Common myeloid progenitor, CD34-positive (primary cell): ENCODE measurements at regions not wholly inside any gene's neighbourhood (a gene's known extent, or its start where the extent isn't known, plus 50 kb on each side); places are given as distances from the start of the nearest gene placed in this dataset.

Source experiments
- CTCF ChIA-PET: fragments of 350-600 bp; sonication (Branson Sonifier 250); formaldehyde crosslinking; loops from one replicate; lab custom pipeline; 2021; ENCODE audit warnings: antibody characterized with exemption; lab: Charles Lee
- POLR2A ChIA-PET: fragments of 350-600 bp; sonication (Branson Sonifier 250); formaldehyde crosslinking; loops from one replicate; lab custom pipeline; 2021; ENCODE audit warnings: antibody characterized with exemption; lab: Charles Lee
- DNase-seq, 3 donors: peaks; one replicate each; pipeline versions ENCODE4 v3.0.0 to v3.0.0-alpha.2; 2013
- H3K27ac ChIP-seq, 2 experiments: 1 replicate in 1 of 2; 2 replicates in 1 of 2; pipeline ENCODE4 v1.7.0; 2013; ENCODE audit warnings: inconsistent platforms in 2 of 2, low read length in 2 of 2, mild to moderate bottlenecking in 2 of 2, low read depth in 1 of 2, moderate library complexity in 1 of 2; ENCODE audit not compliant: severe bottlenecking in 2 of 2, insufficient read depth in 1 of 2, poor library complexity in 1 of 2
- H3K27me3 ChIP-seq, 5 experiments: replicated peaks in 2 of 5; 1 replicate in 3 of 5; 2 replicates in 2 of 5; pipeline versions ENCODE4 v1.6.1 to v1.7.0; 2013; ENCODE audit warnings: low read length in 4 of 5, mild to moderate bottlenecking in 2 of 5, moderate library complexity in 2 of 5, inconsistent platforms in 1 of 5; ENCODE audit not compliant: insufficient read depth in 5 of 5, control insufficient read depth in 4 of 5
- H3K36me3 ChIP-seq, 4 experiments: 1 replicate in 2 of 4; 2 replicates in 2 of 4; pipeline versions ENCODE4 v1.6.1 to v1.7.0; 2013; ENCODE audit warnings: low read length in 3 of 4, control low read depth in 1 of 4, mild to moderate bottlenecking in 1 of 4; ENCODE audit not compliant: control insufficient read depth in 4 of 4, insufficient read depth in 4 of 4
- H3K4me1 ChIP-seq, 4 experiments: 1 replicate in 3 of 4; 2 replicates in 1 of 4; pipeline versions ENCODE4 v1.6.1 to v1.7.1; 2013; ENCODE audit warnings: low read length in 3 of 4, mild to moderate bottlenecking in 3 of 4, control low read depth in 1 of 4, inconsistent platforms in 1 of 4, moderate library complexity in 1 of 4; ENCODE audit not compliant: control insufficient read depth in 4 of 4, insufficient read depth in 4 of 4; ENCODE audit errors: control extremely low read depth in 1 of 4
- H3K4me3 ChIP-seq, 7 experiments: 1 replicate in 4 of 7; 2 replicates in 3 of 7; pipeline versions ENCODE4 v1.5.1 to v1.7.0; 2013; ENCODE audit warnings: mild to moderate bottlenecking in 7 of 7, low read length in 6 of 7, moderate library complexity in 6 of 7, inconsistent platforms in 2 of 7, low read depth in 2 of 7, control low read depth in 1 of 7; ENCODE audit not compliant: insufficient read depth in 4 of 7, control insufficient read depth in 1 of 7; ENCODE audit errors: extremely low read depth in 1 of 7
- H3K9me3 ChIP-seq, 5 experiments: 1 replicate in 4 of 5; 2 replicates in 1 of 5; pipeline versions ENCODE4 v1.6.1 to v1.7.1; 2013; ENCODE audit warnings: low read length in 4 of 5, mild to moderate bottlenecking in 2 of 5, inconsistent platforms in 1 of 5, low read depth in 1 of 5, moderate library complexity in 1 of 5; ENCODE audit not compliant: control insufficient read depth in 4 of 5, insufficient read depth in 2 of 5; ENCODE audit errors: control extremely low read depth in 1 of 5
- WGBS: methylation state at CpG from one replicate; pipeline ENCODE4 v1.1.5; 2013; ENCODE audit not compliant: insufficient coverage; 5-methylcytosine and 5-hydroxymethylcytosine counted together

DNA sequence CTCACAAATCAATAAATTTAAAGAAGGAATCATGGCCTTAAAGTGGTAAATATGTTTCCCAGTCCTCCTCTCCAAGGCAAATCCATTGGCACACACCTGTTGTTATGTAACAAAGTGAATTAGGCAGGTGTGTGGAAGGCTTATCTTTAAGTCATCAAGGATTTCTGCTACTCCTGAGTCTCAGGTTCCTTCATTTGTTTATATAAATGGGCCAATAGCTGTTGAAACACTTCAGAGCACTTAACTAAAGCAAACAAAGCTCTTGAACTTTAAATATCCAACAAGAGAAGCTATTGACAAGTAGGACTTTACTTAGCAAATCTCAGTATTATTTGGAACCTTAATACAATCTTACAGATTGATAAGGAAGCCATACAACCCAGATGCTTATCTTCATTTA is 99.3 kb upstream of the ESRRG start:
- Histone ChIP-seq H3K27me3 (no peaks in the 10 kb centered on the region), H3K4me3 (no peak overlapping the region), H3K27ac (no peak overlapping the region), H3K4me1 (no peaks in the 10 kb centered on the region), H3K9me3 (no peaks in the 10 kb centered on the region), H3K36me3 (no peaks in the 10 kb centered on the region)
- no peak for DNase-seq
- POLR2A ChIA-PET, result no interaction called here
- CTCF ChIA-PET, result interaction anchor here (0.5 kb wide), 1 partner anchor 39 kb away, joined by 3 read pairs; no protein-coding TSS in a partner anchor

GRCh38 chr1:216820345-216820744 is 97.1 kb upstream of the ESRRG start:
- no peak overlapping the region for H3K4me3 ChIP-seq
- no peaks in the 10 kb centered on the region for H3K4me1 ChIP-seq
- H3K27ac ChIP-seq, result no peak overlapping the region
- CTCF ChIA-PET, result no interaction called here
- no peak for DNase-seq
- H3K36me3 ChIP-seq, result no peaks in the 10 kb centered on the region
- POLR2A ChIA-PET, result no interaction called here
- 95% methylated on average over 2 of the region's 3 CpGs for WGBS
- no peaks in the 10 kb centered on the region for H3K27me3 ChIP-seq
- H3K9me3 ChIP-seq, result no peaks in the 10 kb centered on the region

DNA sequence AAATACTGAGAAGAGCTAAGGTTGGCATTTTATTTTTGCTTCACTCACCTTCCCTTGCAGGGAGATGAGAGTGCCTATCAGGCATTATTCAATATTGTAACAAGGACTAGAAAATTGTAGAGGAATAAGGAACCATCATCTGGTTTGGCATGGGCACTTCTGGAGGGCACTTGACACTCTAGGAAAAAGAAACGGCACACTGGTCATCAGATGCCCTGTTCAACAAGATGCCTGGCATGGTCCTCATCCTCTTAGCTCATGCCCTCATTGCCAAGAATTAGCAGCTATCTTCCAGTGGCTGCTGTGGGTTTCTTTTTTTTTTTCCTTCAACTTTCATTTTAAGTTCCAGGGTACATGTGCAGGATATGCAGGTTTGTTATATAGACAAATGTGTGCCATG is 95.1 kb upstream of the ESRRG start:
- 83% methylated on average over 1 of the region's 1 CpG for WGBS
- Histone ChIP-seq H3K27ac (no peak overlapping the region), H3K27me3 (no peaks in the 10 kb centered on the region), H3K4me1 (no peaks in the 10 kb centered on the region), H3K4me3 (no peak overlapping the region), H3K9me3 (no peaks in the 10 kb centered on the region), H3K36me3 (no peaks in the 10 kb centered on the region)
- no peak for DNase-seq
- POLR2A ChIA-PET, result no interaction called here
- CTCF ChIA-PET, result interaction anchor here (0.6 kb wide), 1 partner anchor 175 kb away, joined by 3 read pairs; no protein-coding TSS in a partner anchor

DNA sequence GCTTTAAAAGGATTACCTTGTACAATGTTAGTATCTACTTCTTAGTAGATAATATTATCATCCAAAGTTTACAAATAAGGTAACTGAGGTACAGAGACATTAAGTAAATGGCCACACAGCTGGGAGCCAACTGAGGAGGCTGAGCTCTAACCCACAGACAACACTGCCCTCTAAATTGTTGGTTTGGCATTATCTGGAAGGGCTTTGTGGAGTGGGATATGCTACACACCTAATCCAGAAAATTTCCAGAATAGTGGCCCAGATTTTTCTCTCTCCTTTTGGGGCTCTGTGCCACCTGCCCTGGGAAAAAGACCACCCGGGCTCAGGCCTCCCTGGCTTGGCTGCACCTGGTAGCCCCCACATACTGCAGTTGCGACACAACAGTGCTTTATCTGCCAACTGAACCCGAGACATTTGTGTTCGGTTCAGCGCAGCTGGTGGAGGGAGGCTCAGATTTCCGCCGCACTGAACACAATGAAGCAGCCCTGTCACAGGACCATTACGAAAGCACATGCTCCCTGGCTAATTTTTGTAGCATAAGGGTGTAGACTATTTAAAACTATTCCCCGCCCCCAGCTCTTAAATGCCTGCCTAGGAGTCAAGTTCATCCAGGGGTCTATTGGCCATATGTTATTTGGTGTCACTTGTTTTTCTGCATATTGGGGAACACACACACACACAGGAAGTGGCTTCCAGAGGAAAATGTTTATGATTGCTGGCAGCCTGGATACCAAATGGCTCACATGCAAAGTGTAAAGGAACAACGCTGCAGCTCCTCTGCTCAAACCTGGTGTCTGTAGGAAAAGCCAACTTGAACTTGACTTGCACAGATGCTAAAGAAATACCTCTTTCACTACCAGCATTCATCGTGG is 92.3 kb upstream of the ESRRG start:
- ChIA-PET POLR2A (no interaction called here), CTCF (no interaction called here)
- Histone ChIP-seq H3K27ac (no peak overlapping the region), H3K4me1 (no peaks in the 10 kb centered on the region), H3K9me3 (no peaks in the 10 kb centered on the region), H3K36me3 (no peaks in the 10 kb centered on the region), H3K27me3 (no peaks in the 10 kb centered on the region), H3K4me3 (no peak overlapping the region)
- no peak for DNase-seq
- WGBS, result 79% methylated on average over 10 of the region's 11 CpGs

GRCh38 chr1:216814576-216815259 is 91.5 kb upstream of the ESRRG start:
- no peaks in the 10 kb centered on the region for H3K4me1 ChIP-seq
- H3K36me3 ChIP-seq, result no peaks in the 10 kb centered on the region
- no peak overlapping the region for H3K27ac ChIP-seq
- ChIA-PET CTCF (no interaction called here), POLR2A (no interaction called here)
- H3K9me3 ChIP-seq, result no peaks in the 10 kb centered on the region
- H3K27me3 ChIP-seq, result no peaks in the 10 kb centered on the region
- no peak for DNase-seq
- H3K4me3 ChIP-seq, result no peak overlapping the region
- 90% methylated on average over 1 of the region's 6 CpGs for WGBS

GRCh38 chr1:216812966-216813365 is 89.7 kb upstream of the ESRRG start:
- no peaks in the 10 kb centered on the region for H3K9me3 ChIP-seq
- no peak overlapping the region for H3K4me3 ChIP-seq
- no peak for DNase-seq
- POLR2A ChIA-PET, result no interaction called here
- CTCF ChIA-PET, result no interaction called here
- 91% methylated on average over 4 of the region's 4 CpGs for WGBS
- H3K27ac ChIP-seq, result no peak overlapping the region
- no peaks in the 10 kb centered on the region for H3K4me1 ChIP-seq
- H3K36me3 ChIP-seq, result no peaks in the 10 kb centered on the region
- H3K27me3 ChIP-seq, result no peaks in the 10 kb centered on the region

DNA sequence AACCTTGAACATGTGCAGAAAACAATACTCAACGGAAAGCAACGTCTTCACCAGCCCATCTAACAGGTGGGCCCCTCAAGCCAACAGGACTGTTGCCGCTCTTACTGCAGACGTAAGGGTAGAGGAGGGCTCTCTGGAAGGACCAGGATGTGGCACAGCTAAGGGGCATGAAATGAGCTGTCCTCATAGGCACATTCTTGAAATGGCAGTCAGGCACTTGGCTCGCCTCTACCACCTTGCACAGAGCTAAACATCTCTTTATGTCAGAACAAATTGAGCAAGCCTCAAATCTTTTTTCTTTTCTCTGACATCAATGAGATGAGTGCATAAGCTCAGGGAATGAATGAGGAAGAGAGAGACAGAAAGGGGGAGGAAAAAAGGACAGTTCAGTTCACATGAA is 86.4 kb upstream of the ESRRG start:
- Histone ChIP-seq H3K27me3 (no peaks in the 10 kb centered on the region), H3K4me1 (no peaks in the 10 kb centered on the region), H3K36me3 (no peaks in the 10 kb centered on the region), H3K9me3 (no peaks in the 10 kb centered on the region), H3K27ac (no peak overlapping the region), H3K4me3 (no peak overlapping the region)
- 83% methylated on average over 4 of the region's 5 CpGs for WGBS
- POLR2A ChIA-PET, result no interaction called here
- DNase-seq, result no peak
- CTCF ChIA-PET, result no interaction called here
